Esophagus muscularis mucosa (tissue), 4 donors: ENCODE measurements at regions not wholly inside any gene's neighbourhood (a gene's known extent, or its start where the extent isn't known, plus 50 kb on each side); places are given as distances from the start of the nearest gene placed in this dataset.

ENCODE experiments used
- DNase-seq: peaks from one replicate; pipeline ENCODE4 v3.0.0-alpha.2; 2017; ENCODE audit errors: extremely low spot score
- H3K27ac ChIP-seq, 4 donors: fragments of 200-600 bp; sonication (generic); replicated peaks in 1 of 4; 1 replicate in 3 of 4; 2 replicates in 1 of 4; pipeline ENCODE4 v1.5.1; 2016 to 2019; ENCODE audit warnings: mild to moderate bottlenecking in 1 of 4
- H3K27me3 ChIP-seq, 4 donors: fragments of 200-600 bp; sonication (generic); one replicate each; pipeline versions ENCODE4 v1.5.1 to v1.6.0; 2016 to 2019
- H3K36me3 ChIP-seq, 4 donors: fragments of 200-600 bp; sonication (generic); one replicate each; pipeline ENCODE4 v1.5.1; 2016 to 2019
- H3K4me1 ChIP-seq, 4 donors: fragments of 200-600 bp; sonication (generic); one replicate each; pipeline ENCODE4 v1.5.1; 2016 to 2019
- H3K4me3 ChIP-seq, 4 donors: fragments of 200-600 bp; sonication (generic); 1 replicate in 2 of 4; 2 replicates in 2 of 4; pipeline ENCODE4 v1.5.1; 2016 to 2019; ENCODE audit warnings: mild to moderate bottlenecking in 4 of 4, moderate library complexity in 1 of 4
- H3K9me3 ChIP-seq, 4 donors: fragments of 200-600 bp; sonication (generic); 1 replicate in 3 of 4; 2 replicates in 1 of 4; pipeline ENCODE4 v1.5.1; 2016 to 2019
- EP300 ChIP-seq: sonication (generic); formaldehyde crosslinking; IDR thresholded peaks from one replicate; pipeline ENCODE4 v1.6.1; 2017; ENCODE audit warnings: antibody characterized with exemption
- POLR2A ChIP-seq: fragments of 450-650 bp; IDR thresholded peaks from one replicate; pipeline ENCODE4 v1.6.1; 2017; ENCODE audit warnings: antibody characterized with exemption, moderate library complexity, mild to moderate bottlenecking, low read depth
- POLR2AphosphoS5 ChIP-seq, 2 donors: sonication (generic); formaldehyde crosslinking; IDR thresholded peaks; one replicate each; pipeline ENCODE4 v1.6.1; 2017; ENCODE audit warnings: antibody characterized with exemption in 2 of 2
- WGBS: methylation state at CpG from one replicate; pipeline ENCODE4 v1.1.5; 2018; 5-methylcytosine and 5-hydroxymethylcytosine counted together
- intact Hi-C: fragments of 100-400 bp; cut with DNase I; formaldehyde crosslinking; loops from one replicate; pipeline ENCODE4 v1.15.1; 2023
- TF ChIP-seq, protein P1 (sequence below), 3 experiments: fragments of 200-600 bp in 2 of 3; fragments of 450-650 bp in 1 of 3; sonication (generic) in 2 of 3; IDR thresholded peaks; one replicate each; pipeline ENCODE4 v1.5.1; 2017 to 2019; ENCODE audit warnings: antibody characterized with exemption in 3 of 3, mild to moderate bottlenecking in 2 of 3, moderate library complexity in 1 of 3

GRCh38 chr12:107549651-107550480 is 135.7 kb upstream of the PWP1 start:
- Histone ChIP-seq H3K9me3 (peaks cover 0 to 11% (median 4%) of the 10 kb centered on the region in 4 donors), H3K27me3 (no peaks in the 10 kb centered on the region), H3K27ac (no peak overlapping the region), H3K4me3 (no peak overlapping the region), H3K36me3 (no peaks in the 10 kb centered on the region), H3K4me1 (peaks cover 0 to 3% (median 0%) of the 10 kb centered on the region in 4 donors)
- over 99% methylated on average over 4 of the region's 4 CpGs for WGBS
- intact Hi-C loops, result no loop called here
- TF ChIP-seq, protein P1, sequence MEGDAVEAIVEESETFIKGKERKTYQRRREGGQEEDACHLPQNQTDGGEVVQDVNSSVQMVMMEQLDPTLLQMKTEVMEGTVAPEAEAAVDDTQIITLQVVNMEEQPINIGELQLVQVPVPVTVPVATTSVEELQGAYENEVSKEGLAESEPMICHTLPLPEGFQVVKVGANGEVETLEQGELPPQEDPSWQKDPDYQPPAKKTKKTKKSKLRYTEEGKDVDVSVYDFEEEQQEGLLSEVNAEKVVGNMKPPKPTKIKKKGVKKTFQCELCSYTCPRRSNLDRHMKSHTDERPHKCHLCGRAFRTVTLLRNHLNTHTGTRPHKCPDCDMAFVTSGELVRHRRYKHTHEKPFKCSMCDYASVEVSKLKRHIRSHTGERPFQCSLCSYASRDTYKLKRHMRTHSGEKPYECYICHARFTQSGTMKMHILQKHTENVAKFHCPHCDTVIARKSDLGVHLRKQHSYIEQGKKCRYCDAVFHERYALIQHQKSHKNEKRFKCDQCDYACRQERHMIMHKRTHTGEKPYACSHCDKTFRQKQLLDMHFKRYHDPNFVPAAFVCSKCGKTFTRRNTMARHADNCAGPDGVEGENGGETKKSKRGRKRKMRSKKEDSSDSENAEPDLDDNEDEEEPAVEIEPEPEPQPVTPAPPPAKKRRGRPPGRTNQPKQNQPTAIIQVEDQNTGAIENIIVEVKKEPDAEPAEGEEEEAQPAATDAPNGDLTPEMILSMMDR (IDR thresholded peaks at IDR 0.05), result no peak
- TF ChIP-seq POLR2A, result no peak
- TF ChIP-seq EP300, result no peak
- no peak for TF ChIP-seq POLR2AphosphoS5 (IDR thresholded peaks at IDR 0.05)
- DNase-seq, result peak; percentile 74

DNA sequence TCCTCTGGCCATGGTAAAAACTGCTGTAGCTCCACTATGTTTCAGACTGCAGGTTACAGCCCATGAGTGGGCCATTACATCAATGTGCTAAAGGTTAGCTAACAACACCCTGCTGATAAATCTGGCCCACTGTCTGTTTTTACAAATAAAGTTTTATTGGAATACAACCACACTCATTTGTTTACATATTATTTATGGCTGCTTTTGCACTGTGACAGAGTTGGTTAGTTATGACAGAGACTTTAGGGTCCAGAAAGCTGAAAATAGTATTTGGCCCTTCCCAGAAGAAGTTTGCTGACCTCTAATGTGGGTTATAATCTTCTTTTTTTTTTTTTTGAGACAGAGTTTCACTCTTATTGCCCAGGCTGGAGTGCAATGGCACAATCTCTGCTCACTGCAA is 134.2 kb upstream of the PWP1 start:
- no peak for DNase-seq
- TF ChIP-seq POLR2AphosphoS5 (IDR thresholded peaks at IDR 0.05), result no peak
- no peak for TF ChIP-seq POLR2A
- TF ChIP-seq, protein P1 (IDR thresholded peaks at IDR 0.05), result no peak
- no peak for TF ChIP-seq EP300
- intact Hi-C loops, result no loop called here
- Histone ChIP-seq H3K27ac (no peak overlapping the region), H3K4me3 (no peak overlapping the region), H3K9me3 (peaks cover 0 to 11% (median 4%) of the 10 kb centered on the region in 4 donors), H3K4me1 (no peaks in the 10 kb centered on the region), H3K36me3 (no peaks in the 10 kb centered on the region), H3K27me3 (peaks cover 0 to 3% (median 0%) of the 10 kb centered on the region in 4 donors)

- 84% methylated on average over 4 of the region's 4 CpGs for WGBS
- Histone ChIP-seq H3K27ac (no peak overlapping the region), H3K4me3 (no peak overlapping the region), H3K36me3 (no peaks in the 10 kb centered on the region), H3K27me3 (peaks cover 0 to 3% (median 0%) of the 10 kb centered on the region in 4 donors), H3K9me3 (peaks cover 0 to 11% (median 4%) of the 10 kb centered on the region in 4 donors), H3K4me1 (no peaks in the 10 kb centered on the region)
- DNase-seq, result no peak
- TF ChIP-seq EP300, result no peak
- TF ChIP-seq POLR2AphosphoS5 (IDR thresholded peaks at IDR 0.05), result no peak
- TF ChIP-seq, protein P1 (IDR thresholded peaks at IDR 0.05), result no peak
- intact Hi-C loops, result no loop called here
Measured at GRCh38 chr12:107552263-107552662, 133.3 kb upstream of the PWP1 start.

- H3K27ac ChIP-seq, result no peak overlapping the region
- peaks cover 0 to 3% (median 0%) of the 10 kb centered on the region in 4 donors for H3K27me3 ChIP-seq
- intact Hi-C loops, result no loop called here
- peaks cover 0 to 11% (median 4%) of the 10 kb centered on the region in 4 donors for H3K9me3 ChIP-seq
- H3K36me3 ChIP-seq, result no peaks in the 10 kb centered on the region
- peak; percentile 82 for DNase-seq
- no peak overlapping the region for H3K4me3 ChIP-seq
- H3K4me1 ChIP-seq, result no peaks in the 10 kb centered on the region
- 86% methylated on average over 4 of the region's 4 CpGs for WGBS
- TF ChIP-seq POLR2AphosphoS5 (IDR thresholded peaks at IDR 0.05), result no peak
- TF ChIP-seq, protein P1 (IDR thresholded peaks at IDR 0.05), result no peak
- no peak for TF ChIP-seq EP300
- no peak for TF ChIP-seq POLR2A
Measured at GRCh38 chr12:107553211-107553765, 132.3 kb upstream of the PWP1 start.
